ENCODE measurements at regions not wholly inside any gene's neighbourhood (a gene's known extent, or its start where the extent isn't known, plus 50 kb on each side); places are given as distances from the start of the nearest gene placed in this dataset.
A peak's percentile ranks its signal among the peaks of the same experiment; 100 is the strongest.
"Not testable (repeated sequence)": the region's sequence is repeated elsewhere in the genome, so short reads cannot be mapped to it uniquely, and the experiment has no call there.

GRCh38 chr12:66823857-66824570 is 145.1 kb upstream of the GRIP1 start:
- Histone ChIP-seq H3K9me3 (ENCODE audit: low read length) (no peaks in the 10 kb centered on the region), H3K36me3 (ENCODE audit: insufficient read depth, low read length) (no peaks in the 10 kb centered on the region), H3K79me2 (replicated peaks; ENCODE audit: insufficient read depth, low read length) (peaks cover 6% of the 10 kb centered on the region), H3K9me2 (ENCODE audit: insufficient read depth, low read length) (no peaks in the 10 kb centered on the region), H3K27me3 (ENCODE audit: insufficient read depth, low read depth, low read length) (no peaks in the 10 kb centered on the region), H3F3A (ENCODE audit: insufficient read depth, low read length, poor library complexity, severe bottlenecking) (no peaks in the 10 kb centered on the region), H3K27ac (ENCODE audit: low read length) (peak overlapping the region; percentile 20), H3K4me2 (ENCODE audit: low read length) (no peak overlapping the region), H4K20me1 (ENCODE audit: insufficient read depth) (no peaks in the 10 kb centered on the region), H3K9ac (ENCODE audit: low read length) (no peak overlapping the region), H3K4me3 (ENCODE audit: low read length) (no peak overlapping the region), H2AFZ (ENCODE audit: low read depth, low read length) (no peak overlapping the region)
- TF ChIP-seq RAD21 (conservative IDR thresholded peaks at IDR 0.05) (no peak), EP300 (conservative IDR thresholded peaks at IDR 0.05; ENCODE audit: poor library complexity, severe bottlenecking) (no peak), SMC3 (conservative IDR thresholded peaks at IDR 0.05; ENCODE audit: poor library complexity) (no peak), MXI1 (conservative IDR thresholded peaks at IDR 0.05; ENCODE audit: poor library complexity, severe bottlenecking) (no peak), REST (IDR thresholded peaks at IDR 0.05; ENCODE audit: borderline replicate concordance) (no peak), POLR2AphosphoS5 (IDR thresholded peaks at IDR 0.05) (no peak), EZH2 (IDR thresholded peaks at IDR 0.05; ENCODE audit: borderline replicate concordance, insufficient read depth, low read length, poor library complexity, severe bottlenecking) (no peak), TAF1 (IDR thresholded peaks at IDR 0.05; ENCODE audit: low read depth) (no peak)
- TF ChIP-seq, protein P1, sequence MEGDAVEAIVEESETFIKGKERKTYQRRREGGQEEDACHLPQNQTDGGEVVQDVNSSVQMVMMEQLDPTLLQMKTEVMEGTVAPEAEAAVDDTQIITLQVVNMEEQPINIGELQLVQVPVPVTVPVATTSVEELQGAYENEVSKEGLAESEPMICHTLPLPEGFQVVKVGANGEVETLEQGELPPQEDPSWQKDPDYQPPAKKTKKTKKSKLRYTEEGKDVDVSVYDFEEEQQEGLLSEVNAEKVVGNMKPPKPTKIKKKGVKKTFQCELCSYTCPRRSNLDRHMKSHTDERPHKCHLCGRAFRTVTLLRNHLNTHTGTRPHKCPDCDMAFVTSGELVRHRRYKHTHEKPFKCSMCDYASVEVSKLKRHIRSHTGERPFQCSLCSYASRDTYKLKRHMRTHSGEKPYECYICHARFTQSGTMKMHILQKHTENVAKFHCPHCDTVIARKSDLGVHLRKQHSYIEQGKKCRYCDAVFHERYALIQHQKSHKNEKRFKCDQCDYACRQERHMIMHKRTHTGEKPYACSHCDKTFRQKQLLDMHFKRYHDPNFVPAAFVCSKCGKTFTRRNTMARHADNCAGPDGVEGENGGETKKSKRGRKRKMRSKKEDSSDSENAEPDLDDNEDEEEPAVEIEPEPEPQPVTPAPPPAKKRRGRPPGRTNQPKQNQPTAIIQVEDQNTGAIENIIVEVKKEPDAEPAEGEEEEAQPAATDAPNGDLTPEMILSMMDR (IDR thresholded peaks at IDR 0.05; ENCODE audit: poor library complexity, severe bottlenecking), result no peak

DNA sequence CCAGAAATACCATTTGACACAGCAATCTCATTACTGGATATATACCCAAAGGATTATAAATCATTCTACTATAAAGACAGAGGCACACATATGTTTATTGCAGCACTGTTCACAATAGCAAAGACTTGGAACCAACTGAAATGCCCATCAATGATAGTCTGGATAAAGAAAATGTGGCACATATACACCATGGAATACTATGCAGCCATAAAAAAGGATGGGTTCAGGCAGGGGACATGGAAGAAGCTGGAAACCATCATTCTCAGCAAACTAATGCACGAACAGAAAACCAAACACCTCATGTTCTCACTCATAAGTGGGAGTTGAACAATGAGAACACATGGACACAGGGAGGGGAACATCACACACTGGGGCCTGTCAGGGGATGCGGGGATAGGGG is 147.0 kb upstream of the GRIP1 start:
- not testable (repeated sequence) for H2AFZ ChIP-seq (ENCODE audit: low read depth, low read length); H3K27ac ChIP-seq (ENCODE audit: low read length); H4K20me1 ChIP-seq (ENCODE audit: insufficient read depth); H3K4me3 ChIP-seq (ENCODE audit: low read length); H3K27me3 ChIP-seq (ENCODE audit: insufficient read depth, low read depth, low read length); H3K79me2 ChIP-seq (replicated peaks; ENCODE audit: insufficient read depth, low read length); H3K9me3 ChIP-seq (ENCODE audit: low read length); H3K36me3 ChIP-seq (ENCODE audit: insufficient read depth, low read length); H3F3A ChIP-seq (ENCODE audit: insufficient read depth, low read length, poor library complexity, severe bottlenecking); H3K9ac ChIP-seq (ENCODE audit: low read length); H3K9me2 ChIP-seq (ENCODE audit: insufficient read depth, low read length); H3K4me2 ChIP-seq (ENCODE audit: low read length)
